ENCODE measurements at regions not wholly inside any gene's neighbourhood (a gene's known extent, or its start where the extent isn't known, plus 50 kb on each side); places are given as distances from the start of the nearest gene placed in this dataset.

GRCh38 chr2:33784488-33784887, 185.4 kb upstream of the FAM98A start:
- Mint-ChIP-seq H3K9me3 (ENCODE audit: low read depth) (no peaks in the 10 kb centered on the region), H3K27me3 (ENCODE audit: low read depth) (peaks cover 7% of the 10 kb centered on the region), H3K4me1 (ENCODE audit: low read depth) (no peaks in the 10 kb centered on the region), H3K27ac (ENCODE audit: unreplicated experiment) (no peak overlapping the region), H3K4me3 (ENCODE audit: unreplicated experiment) (no peak overlapping the region), H3K36me3 (ENCODE audit: low read depth) (no peaks in the 10 kb centered on the region)
- DNase-seq (ENCODE audit: low spot score): no peak
- TF ChIP-seq CTCF (IDR thresholded peaks at IDR 0.05): no peak

- Mint-ChIP-seq H3K4me1 (ENCODE audit: low read depth) (peaks cover 5% of the 10 kb centered on the region), H3K36me3 (ENCODE audit: low read depth) (no peaks in the 10 kb centered on the region), H3K4me3 (ENCODE audit: unreplicated experiment) (no peak overlapping the region), H3K27me3 (ENCODE audit: low read depth) (peaks cover 7% of the 10 kb centered on the region), H3K9me3 (ENCODE audit: low read depth) (no peaks in the 10 kb centered on the region), H3K27ac (ENCODE audit: unreplicated experiment) (no peak overlapping the region)
- TF ChIP-seq CTCF (IDR thresholded peaks at IDR 0.05): no peak
- DNase-seq (ENCODE audit: low spot score): no peak
Observed at GRCh38 chr2:33782395-33783230, 183.5 kb upstream of the FAM98A start.

- TF ChIP-seq CTCF (IDR thresholded peaks at IDR 0.05): no peak
- H3K4me3 Mint-ChIP-seq (ENCODE audit: unreplicated experiment): no peak overlapping the region
- no peaks in the 10 kb centered on the region for H3K9me3 Mint-ChIP-seq (ENCODE audit: low read depth)
- no peak for DNase-seq (ENCODE audit: low spot score)
- peaks cover 3% of the 10 kb centered on the region for H3K27me3 Mint-ChIP-seq (ENCODE audit: low read depth)
- H3K36me3 Mint-ChIP-seq (ENCODE audit: low read depth): no peaks in the 10 kb centered on the region
- peaks cover 5% of the 10 kb centered on the region for H3K4me1 Mint-ChIP-seq (ENCODE audit: low read depth)
- H3K27ac Mint-ChIP-seq (ENCODE audit: unreplicated experiment): no peak overlapping the region
Observed at GRCh38 chr2:33777786-33778185, 178.7 kb upstream of the FAM98A start.

GRCh38 chr2:33775306-33775705, 176.2 kb upstream of the FAM98A start:
- Mint-ChIP-seq H3K27me3 (ENCODE audit: low read depth) (peaks cover 2% of the 10 kb centered on the region), H3K4me3 (ENCODE audit: unreplicated experiment) (no peak overlapping the region), H3K9me3 (ENCODE audit: low read depth) (no peaks in the 10 kb centered on the region), H3K4me1 (ENCODE audit: low read depth) (peaks cover 5% of the 10 kb centered on the region), H3K36me3 (ENCODE audit: low read depth) (no peaks in the 10 kb centered on the region), H3K27ac (ENCODE audit: unreplicated experiment) (no peak overlapping the region)
- DNase-seq (ENCODE audit: low spot score): no peak
- no peak for TF ChIP-seq CTCF (IDR thresholded peaks at IDR 0.05)

GRCh38 chr2:33770023-33770422, 170.9 kb upstream of the FAM98A start:
- Mint-ChIP-seq H3K36me3 (ENCODE audit: low read depth) (no peaks in the 10 kb centered on the region), H3K4me3 (ENCODE audit: unreplicated experiment) (no peak overlapping the region), H3K27me3 (ENCODE audit: low read depth) (peaks cover 14% of the 10 kb centered on the region), H3K27ac (ENCODE audit: unreplicated experiment) (no peak overlapping the region), H3K9me3 (ENCODE audit: low read depth) (no peaks in the 10 kb centered on the region), H3K4me1 (ENCODE audit: low read depth) (no peaks in the 10 kb centered on the region)
- TF ChIP-seq CTCF (IDR thresholded peaks at IDR 0.05): no peak
- DNase-seq (ENCODE audit: low spot score): no peak
